AG09319 (cell line): ENCODE measurements at regions not wholly inside any gene's neighbourhood (a gene's known extent, or its start where the extent isn't known, plus 50 kb on each side); places are given as distances from the start of the nearest gene placed in this dataset.

Source experiments
- DNase-seq: peaks from one replicate; pipeline ENCODE4 v3.0.0-alpha.2; 2010; ENCODE audit warnings: low read depth; ENCODE audit errors: extremely low read depth
- TF ChIP-seq, protein P1 (sequence below): IDR thresholded peaks from 2 replicates; pipeline ENCODE4 v1.5.1; 2011; ENCODE audit warnings: low read depth, mild to moderate bottlenecking, inconsistent platforms, low read length, moderate library complexity

DNA sequence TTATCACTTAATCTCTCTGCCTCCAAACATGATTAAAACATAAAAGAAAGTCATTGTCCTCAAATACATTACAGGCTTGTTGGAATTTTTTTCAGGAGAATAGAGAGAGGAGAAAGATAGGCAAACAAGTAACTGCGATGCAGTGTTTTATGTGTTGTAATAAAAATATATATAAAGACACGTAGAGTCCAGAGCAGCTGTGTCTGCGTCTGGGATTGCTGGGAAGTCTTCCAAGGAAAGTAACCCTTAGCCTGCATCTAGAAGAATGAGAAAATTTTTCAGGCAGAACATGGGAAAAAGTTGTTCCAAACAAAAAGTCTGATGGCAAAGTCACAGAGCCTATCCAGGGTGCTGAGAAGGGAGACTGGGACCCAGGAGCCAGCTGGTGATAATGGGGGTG lies 91.8 kb upstream of the ST6GAL2 start:
- no peak for DNase-seq
- TF ChIP-seq, protein P1, sequence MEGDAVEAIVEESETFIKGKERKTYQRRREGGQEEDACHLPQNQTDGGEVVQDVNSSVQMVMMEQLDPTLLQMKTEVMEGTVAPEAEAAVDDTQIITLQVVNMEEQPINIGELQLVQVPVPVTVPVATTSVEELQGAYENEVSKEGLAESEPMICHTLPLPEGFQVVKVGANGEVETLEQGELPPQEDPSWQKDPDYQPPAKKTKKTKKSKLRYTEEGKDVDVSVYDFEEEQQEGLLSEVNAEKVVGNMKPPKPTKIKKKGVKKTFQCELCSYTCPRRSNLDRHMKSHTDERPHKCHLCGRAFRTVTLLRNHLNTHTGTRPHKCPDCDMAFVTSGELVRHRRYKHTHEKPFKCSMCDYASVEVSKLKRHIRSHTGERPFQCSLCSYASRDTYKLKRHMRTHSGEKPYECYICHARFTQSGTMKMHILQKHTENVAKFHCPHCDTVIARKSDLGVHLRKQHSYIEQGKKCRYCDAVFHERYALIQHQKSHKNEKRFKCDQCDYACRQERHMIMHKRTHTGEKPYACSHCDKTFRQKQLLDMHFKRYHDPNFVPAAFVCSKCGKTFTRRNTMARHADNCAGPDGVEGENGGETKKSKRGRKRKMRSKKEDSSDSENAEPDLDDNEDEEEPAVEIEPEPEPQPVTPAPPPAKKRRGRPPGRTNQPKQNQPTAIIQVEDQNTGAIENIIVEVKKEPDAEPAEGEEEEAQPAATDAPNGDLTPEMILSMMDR, result no peak

DNA sequence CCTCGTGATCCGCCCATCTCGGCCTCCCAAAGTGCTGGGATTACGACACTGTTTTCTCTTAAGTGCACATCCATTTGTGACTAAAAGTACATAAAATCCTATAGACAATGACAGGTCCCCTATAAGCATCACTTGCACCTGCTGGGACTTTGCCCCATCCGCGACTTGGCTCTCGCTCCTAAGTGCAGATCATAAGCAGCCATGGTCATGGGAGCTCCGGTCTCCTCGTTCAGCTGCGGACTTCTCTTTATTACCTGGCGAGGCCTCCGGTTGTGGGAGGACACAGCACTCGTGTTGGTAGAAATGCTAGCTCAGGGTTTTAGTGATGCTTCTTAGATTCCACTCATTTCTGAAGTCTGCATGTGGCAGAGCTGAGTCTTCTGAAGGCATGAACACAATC lies 92.7 kb upstream of the ST6GAL2 start:
- no peak for DNase-seq
- TF ChIP-seq, protein P1, result no peak

DNA sequence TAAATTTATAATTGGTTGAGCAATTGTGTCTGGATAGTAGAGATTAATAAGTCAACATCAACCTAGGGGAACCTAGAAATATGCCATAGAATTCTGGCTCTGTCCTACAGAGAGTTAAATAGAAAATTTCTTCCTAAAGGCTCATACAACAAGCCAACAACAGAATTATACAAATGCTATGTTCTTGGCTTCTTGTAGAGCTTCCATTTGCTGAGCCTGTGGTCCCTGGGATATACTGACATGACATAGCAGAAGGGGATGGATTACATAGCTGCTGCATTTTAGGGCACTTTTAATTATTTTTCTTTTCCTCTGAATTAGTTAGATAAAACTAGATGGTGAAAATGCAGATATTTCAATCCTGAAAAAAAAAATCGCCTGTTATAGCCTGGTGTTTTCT lies 95.5 kb upstream of the ST6GAL2 start:
- DNase-seq, result no peak
- TF ChIP-seq, protein P1, result no peak

DNA sequence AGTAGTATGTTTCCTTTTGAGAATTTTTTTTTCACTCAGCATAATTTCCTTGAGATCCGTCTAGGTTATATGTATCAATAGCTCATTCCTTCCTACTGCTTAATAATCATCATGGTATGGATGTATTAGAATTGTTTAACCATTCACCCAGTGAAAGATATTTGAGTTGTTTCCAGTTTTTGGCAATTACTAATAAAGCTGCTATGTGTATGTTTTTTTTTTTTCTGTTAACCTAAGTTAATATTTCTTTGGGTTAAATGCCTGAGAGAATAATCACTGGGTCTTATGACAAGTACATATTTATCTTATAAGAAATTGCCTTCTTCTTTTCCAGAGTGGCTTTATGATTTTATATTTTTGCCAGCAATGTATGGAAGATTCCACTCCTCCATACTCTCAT lies 96.4 kb upstream of the ST6GAL2 start:
- no peak for DNase-seq
- TF ChIP-seq, protein P1, result no peak

DNA sequence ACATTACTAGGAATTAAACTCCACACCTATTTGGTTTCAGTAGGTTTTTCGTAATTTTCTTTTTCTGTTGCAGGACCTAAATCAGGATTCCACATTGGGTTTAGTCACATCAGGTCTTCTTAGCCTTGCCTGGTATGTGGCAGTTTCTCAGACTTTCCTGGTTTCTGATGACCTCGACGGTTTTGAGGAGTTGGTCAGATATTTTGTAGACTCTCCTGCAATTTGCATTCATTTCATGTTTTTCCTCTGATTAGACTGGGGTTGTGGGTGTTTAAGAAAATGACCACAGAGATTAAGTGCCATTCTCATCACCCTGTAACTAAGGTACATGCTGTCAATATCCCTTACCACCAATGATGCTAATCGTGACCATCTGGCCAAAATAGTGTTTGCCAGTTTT lies 97.3 kb upstream of the ST6GAL2 start:
- TF ChIP-seq, protein P1, result no peak

DNA sequence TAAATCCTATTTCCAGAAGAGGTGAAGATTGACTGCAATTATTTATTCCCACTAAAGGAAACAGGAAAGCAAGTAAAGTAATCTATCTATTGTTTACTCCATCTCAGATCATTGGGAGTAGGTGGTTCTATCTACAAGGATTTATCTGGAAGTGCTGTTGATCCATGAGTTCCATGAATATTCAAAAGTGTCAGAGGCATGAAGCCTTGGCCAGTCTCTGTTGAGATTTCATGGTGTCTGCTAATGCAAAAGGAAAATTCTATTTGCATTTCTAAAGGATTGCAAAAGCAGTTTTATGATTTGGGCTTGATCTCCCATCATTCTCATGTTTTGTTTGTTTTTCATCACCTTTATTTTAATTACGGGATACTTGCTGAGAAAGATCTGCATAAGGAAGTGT lies 102.4 kb upstream of the ST6GAL2 start:
- no peak for DNase-seq
- TF ChIP-seq, protein P1, result no peak

More for the DNA sequence above, 97.3 kb upstream of the ST6GAL2 start:
- no peak for DNase-seq

DNA sequence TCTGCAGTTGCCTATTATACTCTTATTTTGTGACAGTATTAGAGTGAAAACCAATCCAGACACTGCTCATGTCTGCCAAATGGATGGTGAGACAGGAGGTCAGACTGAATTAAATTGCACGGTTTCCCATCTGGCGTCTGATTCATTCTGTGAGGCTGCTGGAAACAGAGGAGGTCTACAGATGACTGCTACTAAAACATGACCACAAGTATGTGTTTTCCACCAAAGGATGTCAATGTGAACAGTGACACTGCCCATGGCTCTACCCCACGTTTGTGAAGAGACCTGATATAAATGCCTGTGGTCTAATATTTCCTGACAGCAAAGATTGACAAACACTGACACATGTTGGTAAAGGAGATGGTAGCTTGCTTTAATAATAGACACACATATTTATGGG lies 104.3 kb upstream of the ST6GAL2 start:
- TF ChIP-seq, protein P1, result no peak

More for the DNA sequence above, 104.3 kb upstream of the ST6GAL2 start:
- no peak for DNase-seq
